GM19397 (cell line): ENCODE measurements at regions not wholly inside any gene's neighbourhood (a gene's known extent, or its start where the extent isn't known, plus 50 kb on each side); places are given as distances from the start of the nearest gene placed in this dataset.

Source experiments
- ATAC-seq: cut with Tn5 transposase; IDR thresholded peaks from one replicate; pipeline ENCODE4 v1.9.1; 2021; ENCODE audit warnings: mild to moderate bottlenecking, moderate library complexity; ENCODE audit not compliant: unreplicated experiment

- no peak for ATAC-seq
Measured at GRCh38 chr5:165290535-165290934, 1785.1 kb downstream of the MAT2B start.

- ATAC-seq, result no peak
Measured at GRCh38 chr5:165296401-165297130, 1791.1 kb downstream of the MAT2B start.

GRCh38 chr5:165304193-165304827, 1798.9 kb downstream of the MAT2B start:
- ATAC-seq, result no peak

- no peak for ATAC-seq
Measured at GRCh38 chr5:165305596-165305995, 1800.2 kb downstream of the MAT2B start.

GRCh38 chr5:165309446-165309845, 1804.0 kb downstream of the MAT2B start:
- ATAC-seq, result no peak

- ATAC-seq, result no peak
Measured at GRCh38 chr5:165310031-165310430, 1804.6 kb downstream of the MAT2B start.

GRCh38 chr5:165321912-165322311, 1816.5 kb downstream of the MAT2B start:
- ATAC-seq, result no peak

GRCh38 chr5:165325221-165325620, 1819.8 kb downstream of the MAT2B start:
- no peak for ATAC-seq

- ATAC-seq, result no peak
Measured at GRCh38 chr5:165327631-165328030, 1822.2 kb downstream of the MAT2B start.

- ATAC-seq, result no peak
Measured at GRCh38 chr5:165328846-165329245, 1823.4 kb downstream of the MAT2B start.

GRCh38 chr5:165333623-165334022, 1828.2 kb downstream of the MAT2B start:
- ATAC-seq, result no peak

- no peak for ATAC-seq
Measured at GRCh38 chr5:165334201-165334600, 1828.8 kb downstream of the MAT2B start.

GRCh38 chr5:165349735-165350134, 1844.3 kb downstream of the MAT2B start:
- ATAC-seq, result no peak

GRCh38 chr5:165351342-165351741, 1845.9 kb downstream of the MAT2B start:
- no peak for ATAC-seq

GRCh38 chr5:165360366-165360765, 1854.9 kb downstream of the MAT2B start:
- ATAC-seq, result no peak

GRCh38 chr5:165360784-165361542, 1855.5 kb downstream of the MAT2B start:
- no peak for ATAC-seq

- ATAC-seq, result no peak
Measured at GRCh38 chr5:165370233-165370632, 1864.8 kb downstream of the MAT2B start.

- ATAC-seq, result no peak
Measured at GRCh38 chr5:165370794-165371193, 1865.4 kb downstream of the MAT2B start.

GRCh38 chr5:165375201-165375600, 1869.8 kb downstream of the MAT2B start:
- no peak for ATAC-seq

- no peak for ATAC-seq
Measured at GRCh38 chr5:165393839-165394238, 1888.4 kb downstream of the MAT2B start.

GRCh38 chr5:165397516-165397915, 1892.1 kb downstream of the MAT2B start:
- ATAC-seq, result no peak

GRCh38 chr5:165400086-165400485, 1894.7 kb downstream of the MAT2B start:
- no peak for ATAC-seq
